Hypothalamus (tissue), 51 donors: ENCODE measurements at regions not wholly inside any gene's neighbourhood (a gene's known extent, or its start where the extent isn't known, plus 50 kb on each side); places are given as distances from the start of the nearest gene placed in this dataset.
"Not testable (repeated sequence)": the region's sequence is repeated elsewhere in the genome, so short reads cannot be mapped to it uniquely, and the experiment has no call there.

ENCODE experiments used
- DNase-seq, 51 donors: peaks; one replicate each; lab custom pipeline; 2025; lab: John Stamatoyannopoulos, UW

DNA sequence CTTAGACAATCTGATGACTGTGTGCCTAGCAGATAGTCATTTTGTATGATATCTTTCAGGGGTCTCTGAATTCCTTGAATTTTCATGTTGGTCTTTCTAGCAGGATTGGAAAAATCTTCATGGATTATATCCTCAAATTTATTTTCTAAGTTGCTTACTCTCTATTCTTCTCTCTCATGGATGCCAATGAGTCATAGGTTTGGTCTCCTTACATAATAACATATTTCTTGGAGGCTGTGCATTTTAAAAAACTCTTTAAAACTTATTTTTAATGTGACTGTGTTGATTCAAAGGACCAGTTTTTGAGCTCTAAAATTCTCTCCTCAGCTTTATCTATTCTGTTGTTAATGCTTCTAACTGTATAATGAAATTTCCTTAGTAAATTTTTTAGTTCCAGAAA, 198.7 kb downstream of the AASDHPPT start:
- DNase-seq: no peak

DNA sequence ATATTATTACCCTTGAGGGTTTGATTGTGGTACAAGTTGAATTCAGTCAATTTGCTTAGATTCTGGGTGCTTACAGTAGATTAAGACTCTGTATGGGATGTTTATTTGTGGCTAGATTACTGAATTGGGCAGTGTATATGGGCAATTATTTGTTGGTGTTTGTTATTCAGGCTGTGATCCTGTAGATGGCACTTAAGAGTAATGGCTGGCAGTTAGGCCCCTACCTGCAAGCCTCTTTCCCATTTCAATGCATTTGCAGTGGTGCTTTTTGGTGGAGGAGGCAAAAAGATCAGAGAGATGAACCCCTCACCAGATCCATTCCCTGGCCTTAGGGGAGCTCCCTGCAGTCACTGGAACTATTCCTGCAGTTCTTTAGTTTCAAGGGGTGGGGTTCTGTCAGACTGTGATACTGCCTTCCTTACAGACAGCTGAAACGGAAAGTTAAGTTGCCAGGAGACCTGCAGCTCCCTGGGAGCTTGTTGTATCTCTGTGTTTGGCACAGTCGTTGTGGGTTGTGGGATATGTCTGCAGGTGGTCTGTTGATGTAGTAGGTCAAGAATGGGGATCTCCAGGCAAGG, 199.5 kb downstream of the AASDHPPT start:
- DNase-seq: no peak

- DNase-seq: no peak
Measured at GRCh38 chr11:106277484-106277883, 200.0 kb downstream of the AASDHPPT start.

DNA sequence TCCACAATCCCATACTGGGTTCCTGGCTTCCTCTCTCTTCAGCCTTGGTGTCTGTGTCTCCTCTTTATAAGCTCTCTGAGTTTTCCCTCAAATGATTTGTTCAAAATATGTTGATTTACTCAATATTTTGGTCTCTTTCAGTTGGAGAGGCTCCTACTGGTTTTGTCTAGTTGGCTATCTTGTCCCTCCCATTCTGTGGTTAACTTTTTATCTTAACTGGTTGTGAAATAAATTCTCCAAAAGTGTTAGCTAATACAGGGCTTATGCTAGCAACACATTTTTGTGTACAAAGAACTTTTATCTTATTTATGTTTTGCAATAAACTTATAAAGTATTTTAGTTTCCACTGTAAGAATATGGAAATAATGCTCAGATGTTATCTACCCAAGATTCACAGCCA, 200.9 kb downstream of the AASDHPPT start:
- no peak for DNase-seq

DNA sequence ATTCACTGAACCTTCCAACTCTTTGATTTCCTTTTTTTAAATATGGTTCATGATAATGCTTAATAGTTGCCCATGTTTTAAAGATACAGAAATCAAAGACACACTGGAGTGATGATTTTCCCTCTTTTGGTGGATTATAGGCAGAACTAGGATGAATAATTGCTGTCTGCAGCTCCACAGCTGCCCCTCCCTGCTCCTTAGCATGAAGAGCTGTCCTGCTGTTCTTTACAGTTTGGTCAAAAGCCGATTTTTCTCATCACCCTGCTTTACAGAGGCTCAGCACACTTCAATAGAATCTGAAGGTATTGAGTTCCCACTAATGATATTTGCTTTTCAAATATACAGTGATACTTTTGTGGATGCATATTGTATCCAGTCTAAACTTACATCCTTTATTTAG, 202.6 kb downstream of the AASDHPPT start:
- no peak for DNase-seq

- no peak for DNase-seq
Measured at GRCh38 chr11:106281455-106282173, 204.2 kb downstream of the AASDHPPT start.

GRCh38 chr11:106286881-106287504, 209.5 kb downstream of the AASDHPPT start:
- no peak for DNase-seq

DNA sequence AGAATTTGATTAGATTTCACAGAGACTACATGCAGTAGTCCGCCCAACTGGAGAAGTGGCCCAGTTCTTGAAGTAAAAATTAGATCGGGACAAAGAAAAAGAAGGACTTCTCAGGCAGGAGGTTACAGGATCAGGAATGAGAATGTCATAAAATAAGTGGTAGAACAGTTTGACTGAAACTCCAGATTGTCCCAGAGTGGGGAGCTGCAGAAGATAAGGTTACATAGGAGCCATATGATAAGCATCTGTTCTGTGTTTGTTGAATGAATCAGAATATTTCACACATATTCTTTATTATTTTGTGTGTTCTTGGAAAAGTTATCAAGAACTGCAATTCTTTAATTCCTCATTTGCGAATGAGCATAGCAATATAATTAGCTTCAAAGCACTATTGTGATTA, 210.6 kb downstream of the AASDHPPT start:
- DNase-seq: no peak

GRCh38 chr11:106288822-106289387, 211.4 kb downstream of the AASDHPPT start:
- no peak for DNase-seq

- DNase-seq: no peak
Measured at GRCh38 chr11:106292526-106292925, 215.1 kb downstream of the AASDHPPT start.

- DNase-seq: no peak
Measured at GRCh38 chr11:106295974-106296373, 218.5 kb downstream of the AASDHPPT start.

DNA sequence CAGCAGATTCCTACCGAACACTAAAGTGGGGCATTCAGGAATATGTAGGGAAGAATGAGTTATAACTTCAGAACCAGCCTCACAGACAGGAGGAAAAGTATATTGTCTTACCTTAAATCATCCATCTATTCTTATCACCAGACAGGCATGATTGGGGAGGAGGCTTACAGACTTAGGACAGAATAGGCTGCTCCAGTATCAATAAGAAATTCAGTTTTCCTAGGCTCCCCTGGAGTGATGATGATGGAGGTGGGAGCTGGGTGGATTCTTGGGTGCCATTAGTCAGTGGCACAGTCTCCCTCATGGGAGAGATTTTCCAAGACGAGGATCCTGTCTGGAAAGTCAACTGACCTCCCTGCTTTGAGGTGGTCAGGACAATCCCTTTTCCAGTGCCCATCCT, 225.0 kb downstream of the AASDHPPT start:
- DNase-seq: no peak

GRCh38 chr11:106304274-106304673, 226.8 kb downstream of the AASDHPPT start:
- DNase-seq: no peak

DNA sequence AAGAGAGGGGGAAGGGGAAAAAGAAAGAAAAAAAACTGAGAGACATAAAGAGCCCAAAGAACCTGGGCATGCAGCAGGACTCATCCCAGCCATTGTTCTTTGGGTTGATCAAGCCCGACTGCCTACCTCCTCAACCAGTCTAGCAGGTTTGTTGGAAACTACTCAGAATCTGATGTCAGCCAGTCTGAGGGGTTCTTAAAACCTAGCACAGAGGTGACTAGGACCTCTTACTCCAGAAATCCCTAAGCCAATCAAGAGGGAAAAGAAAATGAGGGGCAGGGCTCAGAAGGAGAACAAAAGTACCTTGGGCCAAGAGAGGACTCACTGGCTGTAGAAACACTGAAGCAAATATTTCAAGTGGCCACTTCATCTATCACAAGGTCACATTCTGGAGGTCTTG, 228.0 kb downstream of the AASDHPPT start:
- no peak for DNase-seq

DNA sequence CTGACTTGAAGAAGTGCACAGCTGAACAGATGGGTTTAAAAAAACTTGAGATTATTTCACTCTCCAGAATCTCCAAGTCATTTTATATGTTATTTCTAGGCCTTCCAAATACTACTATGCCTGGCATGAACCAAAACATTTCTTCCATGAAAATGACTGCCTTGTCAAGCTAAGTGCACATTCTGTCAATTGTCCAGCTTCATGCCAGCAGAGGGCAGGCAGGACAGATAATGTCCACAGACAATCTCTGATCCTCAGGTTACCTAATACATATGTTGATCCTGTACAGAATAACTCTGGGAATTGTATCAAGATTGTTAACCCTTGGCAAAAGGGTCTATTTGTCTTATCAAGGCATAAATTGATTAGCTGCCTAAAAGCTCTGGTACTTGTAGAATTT, 229.5 kb downstream of the AASDHPPT start:
- no peak for DNase-seq

DNA sequence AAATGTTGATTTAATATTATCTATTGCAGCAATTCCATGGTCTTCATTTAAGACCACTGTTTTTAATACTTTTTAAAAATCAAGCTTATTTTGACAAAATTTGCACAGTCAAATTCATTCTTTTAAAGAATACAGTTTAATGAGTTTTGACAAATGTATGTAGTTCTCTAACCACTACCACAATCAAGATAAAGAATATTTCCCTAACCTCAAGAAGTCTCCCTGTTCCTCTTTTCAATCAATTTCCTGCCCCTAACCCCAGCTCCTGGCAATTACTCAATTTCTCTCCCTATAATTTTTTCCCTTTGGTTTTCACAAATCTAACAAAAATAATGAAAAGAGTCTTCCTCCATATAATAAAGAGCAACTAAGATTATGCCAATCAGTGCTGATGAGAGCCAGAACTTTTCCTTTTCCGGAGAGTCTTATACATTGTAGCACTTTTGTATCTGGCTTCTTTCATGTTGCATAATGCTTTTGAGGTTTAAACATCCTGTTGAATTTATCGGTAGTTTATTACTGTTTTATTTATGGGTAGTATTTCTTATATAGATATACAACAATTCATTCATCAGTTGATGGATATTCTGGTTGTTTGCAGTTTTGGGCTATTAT, 231.7 kb downstream of the AASDHPPT start:
- DNase-seq: no peak

GRCh38 chr11:106311531-106312230, 234.2 kb downstream of the AASDHPPT start:
- no peak for DNase-seq

DNA sequence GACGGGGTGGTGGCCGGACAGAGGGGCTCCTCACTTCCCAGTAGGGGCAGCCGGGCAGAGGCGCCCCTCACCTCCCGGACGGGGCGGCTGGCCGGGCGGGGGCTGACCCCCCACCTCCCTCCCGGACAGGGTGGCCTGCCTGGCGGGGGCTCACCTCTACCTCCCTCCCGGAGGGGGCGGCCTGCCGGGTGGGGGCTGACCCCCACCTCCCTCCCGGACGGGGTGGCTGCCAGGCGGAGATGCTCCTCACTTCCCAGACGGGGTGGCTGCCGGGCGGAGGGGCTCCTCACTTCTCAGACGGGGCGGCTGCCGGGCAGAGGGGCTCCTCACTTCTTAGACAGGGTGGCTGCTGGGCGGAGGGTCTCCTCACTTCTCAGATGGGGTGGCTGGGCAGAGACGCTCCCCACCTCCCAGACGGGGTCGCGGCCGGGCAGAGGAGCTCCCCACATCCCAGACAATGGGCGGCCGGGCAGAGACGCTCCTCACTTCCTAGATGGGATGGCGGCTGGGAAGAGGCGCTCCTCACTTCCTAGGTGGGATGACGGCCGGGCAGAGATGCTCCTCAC, 239.8 kb downstream of the AASDHPPT start:
- DNase-seq: not testable (repeated sequence)

DNA sequence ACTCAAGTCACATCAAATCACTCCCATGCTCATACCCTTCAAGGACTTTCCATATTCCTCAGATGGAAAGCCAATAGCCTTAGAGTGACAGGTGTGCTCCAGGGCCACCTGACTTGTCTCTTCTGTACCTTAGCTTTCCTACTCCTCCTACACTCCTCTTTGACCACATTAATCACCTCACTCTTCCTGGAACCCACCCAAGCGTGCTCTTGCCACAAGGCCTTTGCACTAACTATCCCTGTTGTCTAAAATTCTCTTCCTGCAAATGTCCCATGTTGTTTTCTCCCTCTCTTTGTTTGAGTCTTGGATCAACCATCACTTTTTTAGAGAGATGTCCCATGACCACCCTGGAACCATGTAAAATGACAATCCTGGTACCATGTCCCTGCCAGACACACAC, 244.1 kb downstream of the AASDHPPT start:
- DNase-seq: no peak

GRCh38 chr11:106322106-106322505, 244.6 kb downstream of the AASDHPPT start:
- DNase-seq: no peak
